Vagina (tissue), 2 donors: ENCODE measurements at regions not wholly inside any gene's neighbourhood (a gene's known extent, or its start where the extent isn't known, plus 50 kb on each side); places are given as distances from the start of the nearest gene placed in this dataset.

Source experiments
- DNase-seq, 2 donors: peaks; one replicate each; pipeline ENCODE4 v3.0.0-alpha.2; 2017; ENCODE audit errors: extremely low spot score in 2 of 2
- H3K27ac ChIP-seq: fragments of 200-600 bp; sonication (generic); one replicate; pipeline ENCODE4 v1.5.1; 2019
- H3K27me3 ChIP-seq: fragments of 200-600 bp; sonication (generic); one replicate; pipeline ENCODE4 v1.5.1; 2019
- H3K36me3 ChIP-seq, 2 donors: fragments of 200-600 bp; sonication (generic); one replicate each; pipeline ENCODE4 v1.5.1; 2017 to 2019
- H3K4me1 ChIP-seq: fragments of 200-600 bp; sonication (generic); one replicate; pipeline ENCODE4 v1.5.1; 2019
- H3K4me3 ChIP-seq, 2 donors: fragments of 200-600 bp; sonication (generic); 1 replicate in 1 of 2; 2 replicates in 1 of 2; pipeline ENCODE4 v1.5.1; 2016 to 2019
- H3K9me3 ChIP-seq: fragments of 200-600 bp; sonication (generic); one replicate; pipeline ENCODE4 v1.5.1; 2019
- CTCF ChIP-seq, 3 experiments: fragments of 450-650 bp in 2 of 3; fragments of 200-600 bp in 1 of 3; sonication (generic) in 1 of 3; IDR thresholded peaks; one replicate each; pipeline ENCODE4 v1.5.1; 2017 to 2019; ENCODE audit warnings: antibody characterized with exemption in 3 of 3, mild to moderate bottlenecking in 2 of 3, moderate library complexity in 2 of 3
- POLR2A ChIP-seq, 2 donors: fragments of 450-650 bp; IDR thresholded peaks; one replicate each; pipeline ENCODE4 v1.6.1; 2017; ENCODE audit warnings: antibody characterized with exemption in 2 of 2, mild to moderate bottlenecking in 2 of 2, moderate library complexity in 2 of 2
- POLR2AphosphoS5 ChIP-seq, 2 donors: sonication (generic); formaldehyde crosslinking; IDR thresholded peaks; one replicate each; pipeline ENCODE4 v1.9.0; 2017; ENCODE audit warnings: antibody characterized with exemption in 2 of 2, mild to moderate bottlenecking in 2 of 2, low read depth in 1 of 2; ENCODE audit not compliant: insufficient read depth in 1 of 2
- intact Hi-C: fragments of 100-400 bp; cut with DNase I; formaldehyde crosslinking; loops from one replicate; pipeline ENCODE4 v1.15.1; 2023

- intact Hi-C loops: no loop called here
- H3K27ac ChIP-seq: no peak overlapping the region
- no peaks in the 10 kb centered on the region for H3K9me3 ChIP-seq
- no peak for TF ChIP-seq POLR2AphosphoS5 (IDR thresholded peaks at IDR 0.05; ENCODE audit: insufficient read depth in 1 of 2, low read depth in 1 of 2)
- TF ChIP-seq POLR2A (IDR thresholded peaks at IDR 0.05): no peak
- TF ChIP-seq CTCF (IDR thresholded peaks at IDR 0.05): no peak
- H3K27me3 ChIP-seq: no peaks in the 10 kb centered on the region
- H3K4me3 ChIP-seq: no peak overlapping the region
- DNase-seq: no peak
- peaks cover 4% of the 10 kb centered on the region for H3K4me1 ChIP-seq
- no peaks in the 10 kb centered on the region for H3K36me3 ChIP-seq
These were observed 103.9 kb downstream of the ESM1 start for GRCh38 chr5:54881286-54882005.

- intact Hi-C loops: no loop called here
- no peak for TF ChIP-seq POLR2A (IDR thresholded peaks at IDR 0.05)
- TF ChIP-seq POLR2AphosphoS5 (IDR thresholded peaks at IDR 0.05; ENCODE audit: insufficient read depth in 1 of 2, low read depth in 1 of 2): no peak
- TF ChIP-seq CTCF (IDR thresholded peaks at IDR 0.05): no peak
- Histone ChIP-seq H3K4me1 (no peaks in the 10 kb centered on the region), H3K27me3 (no peaks in the 10 kb centered on the region), H3K9me3 (no peaks in the 10 kb centered on the region), H3K36me3 (no peaks in the 10 kb centered on the region), H3K4me3 (no peak overlapping the region), H3K27ac (no peak overlapping the region)
- no peak for DNase-seq
These were observed 108.4 kb downstream of the ESM1 start for GRCh38 chr5:54876976-54877375.

GRCh38 chr5:54876556-54876955 lies 108.8 kb downstream of the ESM1 start:
- intact Hi-C loops: no loop called here
- Histone ChIP-seq H3K27me3 (no peaks in the 10 kb centered on the region), H3K4me3 (no peak overlapping the region), H3K36me3 (no peaks in the 10 kb centered on the region), H3K27ac (no peak overlapping the region), H3K4me1 (no peaks in the 10 kb centered on the region), H3K9me3 (no peaks in the 10 kb centered on the region)
- TF ChIP-seq CTCF (IDR thresholded peaks at IDR 0.05) (no peak), POLR2AphosphoS5 (IDR thresholded peaks at IDR 0.05; ENCODE audit: insufficient read depth in 1 of 2, low read depth in 1 of 2) (no peak), POLR2A (IDR thresholded peaks at IDR 0.05) (no peak)
- DNase-seq: no peak

- H3K4me1 ChIP-seq: no peaks in the 10 kb centered on the region
- no peak for TF ChIP-seq POLR2A (IDR thresholded peaks at IDR 0.05)
- no peak for TF ChIP-seq POLR2AphosphoS5 (IDR thresholded peaks at IDR 0.05; ENCODE audit: insufficient read depth in 1 of 2, low read depth in 1 of 2)
- TF ChIP-seq CTCF (IDR thresholded peaks at IDR 0.05): no peak
- no peak overlapping the region for H3K4me3 ChIP-seq
- no peak overlapping the region for H3K27ac ChIP-seq
- H3K27me3 ChIP-seq: no peaks in the 10 kb centered on the region
- DNase-seq: no peak
- H3K36me3 ChIP-seq: no peaks in the 10 kb centered on the region
- intact Hi-C loops: no loop called here
- no peaks in the 10 kb centered on the region for H3K9me3 ChIP-seq
These were observed 110.9 kb downstream of the ESM1 start for GRCh38 chr5:54874337-54875021.

- no peak overlapping the region for H3K4me3 ChIP-seq
- TF ChIP-seq POLR2A (IDR thresholded peaks at IDR 0.05) (no peak), POLR2AphosphoS5 (IDR thresholded peaks at IDR 0.05; ENCODE audit: insufficient read depth in 1 of 2, low read depth in 1 of 2) (no peak), CTCF (IDR thresholded peaks at IDR 0.05) (no peak)
- no peak for DNase-seq
These were observed 111.7 kb downstream of the ESM1 start for GRCh38 chr5:54873691-54874090.

More at GRCh38 chr5:54873691-54874090, 111.7 kb downstream of the ESM1 start:
- no peaks in the 10 kb centered on the region for H3K4me1 ChIP-seq
- H3K27ac ChIP-seq: no peak overlapping the region
- no peaks in the 10 kb centered on the region for H3K27me3 ChIP-seq
- no peaks in the 10 kb centered on the region for H3K9me3 ChIP-seq
- no peaks in the 10 kb centered on the region for H3K36me3 ChIP-seq
- intact Hi-C loops: no loop called here
